Adrenal gland (tissue), 9 donors: ENCODE measurements at regions not wholly inside any gene's neighbourhood (a gene's known extent, or its start where the extent isn't known, plus 50 kb on each side); places are given as distances from the start of the nearest gene placed in this dataset.

Experiments used
- DNase-seq, 7 donors: peaks; one replicate each; pipeline ENCODE4 v3.0.0-alpha.2; 2019 to 2020
- H3K27ac ChIP-seq, 5 donors: fragments of 200-600 bp; sonication (generic) in 4 of 5; 1 replicate in 3 of 5; 2 replicates in 2 of 5; pipeline versions ENCODE4 v1.5.1 to v1.8.0; 2016 to 2020; ENCODE audit warnings: mild to moderate bottlenecking in 1 of 5
- H3K27me3 ChIP-seq: fragments of 200-600 bp; 2 replicates; pipeline ENCODE4 v1.8.0; 2021
- H3K36me3 ChIP-seq, 2 donors: fragments of 200-600 bp; replicated peaks in 1 of 2; 1 replicate in 1 of 2; 2 replicates in 1 of 2; pipeline versions ENCODE4 v1.5.1 to v1.8.0; 2018 to 2022
- H3K4me1 ChIP-seq, 2 donors: fragments of 200-600 bp; replicated peaks in 1 of 2; 1 replicate in 1 of 2; 2 replicates in 1 of 2; pipeline versions ENCODE4 v1.5.1 to v1.8.0; 2018 to 2021
- H3K4me3 ChIP-seq, 4 donors: fragments of 200-600 bp; sonication (generic) in 3 of 4; one replicate each; pipeline ENCODE4 v1.5.1; 2016 to 2018
- H3K9me3 ChIP-seq, 3 donors: fragments of 200-600 bp; sonication (generic) in 1 of 3; replicated peaks in 1 of 3; 1 replicate in 2 of 3; 2 replicates in 1 of 3; pipeline versions ENCODE4 v1.5.1 to v1.8.0; 2016 to 2021
- CTCF ChIP-seq, 6 experiments: fragments of 450-650 bp in 4 of 6; fragments of 200-600 bp in 2 of 6; sonication (generic) in 1 of 6; IDR thresholded peaks; 1 replicate in 5 of 6; 2 replicates in 1 of 6; pipeline versions ENCODE4 v1.5.1 to v1.8.0; 2016 to 2021; ENCODE audit warnings: antibody characterized with exemption in 6 of 6, mild to moderate bottlenecking in 2 of 6, moderate library complexity in 1 of 6
- POLR2A ChIP-seq, 2 donors: fragments of 450-650 bp; IDR thresholded peaks; one replicate each; pipeline ENCODE4 v1.6.1; 2017; ENCODE audit warnings: antibody characterized with exemption in 2 of 2, mild to moderate bottlenecking in 2 of 2, moderate library complexity in 1 of 2
- WGBS, 4 donors: extraction: QIAGEN DNeasy Blood & Tissue Kit in 2 of 4; methylation state at CpG; one replicate each; pipeline versions ENCODE4 v1.1.5 to v1.1.7; 2013 to 2017; 5-methylcytosine and 5-hydroxymethylcytosine counted together
- intact Hi-C, 2 donors: fragments of 100-400 bp; cut with DNase I; formaldehyde crosslinking; loops; one replicate each; pipeline versions ENCODE4 v1.14.1 to v1.15.0; 2022 to 2023
- donor health status: healthy with polysubstance abuse.
- donor health status: Bipolar disorder and iron deficiency.
- donor health status: DM: yes; HTN: yes; CAD: no.
- donor health status: DM: no; HTN: no; CAD: no.
- donor health status: DM: no; HTN: no; CAD: no.

- Histone ChIP-seq H3K4me1 (no peaks in the 10 kb centered on the region), H3K4me3 (no peak overlapping the region), H3K9me3 (no peaks in the 10 kb centered on the region), H3K36me3 (no peaks in the 10 kb centered on the region), H3K27ac (no peak overlapping the region), H3K27me3 (no peaks in the 10 kb centered on the region)
- TF ChIP-seq CTCF (IDR thresholded peaks at IDR 0.05) (no peak), POLR2A (IDR thresholded peaks at IDR 0.05) (no peak)
- 59 to 75% (median 61%) methylated on average over 10 to 11 of the region's 11 CpGs for WGBS, 4 donors
- intact Hi-C loops, result no loop called here
- DNase-seq, result no peak
Observed at GRCh38 chr10:129134371-129134770, 332.7 kb upstream of the MGMT start.

- intact Hi-C loops, result no loop called here
- DNase-seq, result no peak
- no peaks in the 10 kb centered on the region for H3K4me1 ChIP-seq
- no peaks in the 10 kb centered on the region for H3K9me3 ChIP-seq
- no peak overlapping the region for H3K27ac ChIP-seq
- no peaks in the 10 kb centered on the region for H3K27me3 ChIP-seq
- H3K36me3 ChIP-seq, result no peaks in the 10 kb centered on the region
- no peak overlapping the region for H3K4me3 ChIP-seq
- no peak for TF ChIP-seq POLR2A (IDR thresholded peaks at IDR 0.05)
- TF ChIP-seq CTCF (IDR thresholded peaks at IDR 0.05), result no peak
- 59 to 70% (median 61%) methylated on average over 5 of the region's 5 CpGs for WGBS, 4 donors
Observed at GRCh38 chr10:129135624-129136023, 331.4 kb upstream of the MGMT start.

GRCh38 chr10:129136074-129136473, 331.0 kb upstream of the MGMT start:
- H3K4me3 ChIP-seq, result no peak overlapping the region
- WGBS, 4 donors, result 71 to 91% (median 81%) methylated on average over 9 of the region's 9 CpGs

GRCh38 chr10:129136951-129137350, 330.1 kb upstream of the MGMT start:
- WGBS, 4 donors, result 87 to 93% (median 90%) methylated on average over 19 of the region's 19 CpGs
- intact Hi-C loops, result no loop called here
- H3K4me1 ChIP-seq, result no peaks in the 10 kb centered on the region

More at GRCh38 chr10:129136074-129136473, 331.0 kb upstream of the MGMT start:
- no peaks in the 10 kb centered on the region for H3K36me3 ChIP-seq
- DNase-seq, result no peak
- intact Hi-C loops, result no loop called here
- H3K9me3 ChIP-seq, result no peaks in the 10 kb centered on the region
- no peaks in the 10 kb centered on the region for H3K4me1 ChIP-seq
- no peaks in the 10 kb centered on the region for H3K27me3 ChIP-seq
- no peak overlapping the region for H3K27ac ChIP-seq
- TF ChIP-seq POLR2A (IDR thresholded peaks at IDR 0.05) (no peak), CTCF (IDR thresholded peaks at IDR 0.05) (no peak)

More at GRCh38 chr10:129136951-129137350, 330.1 kb upstream of the MGMT start:
- Histone ChIP-seq H3K9me3 (no peaks in the 10 kb centered on the region), H3K4me3 (no peak overlapping the region), H3K27me3 (no peaks in the 10 kb centered on the region), H3K27ac (no peak overlapping the region), H3K36me3 (no peaks in the 10 kb centered on the region)
- TF ChIP-seq CTCF (IDR thresholded peaks at IDR 0.05) (no peak), POLR2A (IDR thresholded peaks at IDR 0.05) (no peak)
- no peak for DNase-seq
